GM21619 (cell line): ENCODE measurements at regions not wholly inside any gene's neighbourhood (a gene's known extent, or its start where the extent isn't known, plus 50 kb on each side); places are given as distances from the start of the nearest gene placed in this dataset.
"Not testable (repeated sequence)": the region's sequence is repeated elsewhere in the genome, so short reads cannot be mapped to it uniquely, and the experiment has no call there.

Experiments
- ATAC-seq: cut with Tn5 transposase; IDR thresholded peaks from one replicate; pipeline ENCODE4 v1.9.1; 2021; ENCODE audit not compliant: unreplicated experiment

- no peak for ATAC-seq
These were observed 438.9 kb downstream of the NAV3 start for GRCh38 chr12:78269620-78270019.

- ATAC-seq, result no peak
These were observed 440.9 kb downstream of the NAV3 start for GRCh38 chr12:78271546-78271945.

- no peak for ATAC-seq
These were observed 445.2 kb downstream of the NAV3 start for GRCh38 chr12:78275886-78276285.

- no peak for ATAC-seq
These were observed 448.1 kb downstream of the NAV3 start for GRCh38 chr12:78278706-78279190.

- ATAC-seq, result no peak
These were observed 448.9 kb downstream of the NAV3 start for GRCh38 chr12:78279567-78279966.

- ATAC-seq, result not testable (repeated sequence)
These were observed 450.4 kb downstream of the NAV3 start for GRCh38 chr12:78281102-78281501.

GRCh38 chr12:78284417-78284816 is 453.7 kb downstream of the NAV3 start:
- ATAC-seq, result no peak

- no peak for ATAC-seq
These were observed 460.1 kb downstream of the NAV3 start for GRCh38 chr12:78290606-78291345.

- ATAC-seq, result no peak
These were observed 462.5 kb downstream of the NAV3 start for GRCh38 chr12:78293059-78293686.

- ATAC-seq, result not testable (repeated sequence)
These were observed 470.6 kb downstream of the NAV3 start for GRCh38 chr12:78301282-78301681.

GRCh38 chr12:78305808-78306207 is 475.1 kb downstream of the NAV3 start:
- no peak for ATAC-seq

- no peak for ATAC-seq
These were observed 475.5 kb downstream of the NAV3 start for GRCh38 chr12:78306236-78306635.

GRCh38 chr12:78308701-78309100 is 478.0 kb downstream of the NAV3 start:
- no peak for ATAC-seq

GRCh38 chr12:78315028-78315427 is 484.3 kb downstream of the NAV3 start:
- no peak for ATAC-seq

GRCh38 chr12:78316136-78316535 is 485.4 kb downstream of the NAV3 start:
- ATAC-seq, result no peak

GRCh38 chr12:78316631-78317468 is 486.2 kb downstream of the NAV3 start:
- no peak for ATAC-seq

GRCh38 chr12:78321696-78322095 is 491.0 kb downstream of the NAV3 start:
- no peak for ATAC-seq

GRCh38 chr12:78323226-78323625 is 492.5 kb downstream of the NAV3 start:
- no peak for ATAC-seq

- ATAC-seq, result no peak
These were observed 493.5 kb downstream of the NAV3 start for GRCh38 chr12:78324234-78324633.

- no peak for ATAC-seq
These were observed 497.8 kb downstream of the NAV3 start for GRCh38 chr12:78328524-78328923.

GRCh38 chr12:78330131-78330530 is 499.4 kb downstream of the NAV3 start:
- ATAC-seq, result no peak

- no peak for ATAC-seq
These were observed 500.5 kb downstream of the NAV3 start for GRCh38 chr12:78331181-78331580.
